CD4-positive, alpha-beta T cell treated with Interferon gamma for 1 hour (primary cell): ENCODE measurements at regions not wholly inside any gene's neighbourhood (a gene's known extent, or its start where the extent isn't known, plus 50 kb on each side); places are given as distances from the start of the nearest gene placed in this dataset.
"Not testable (repeated sequence)": the region's sequence is repeated elsewhere in the genome, so short reads cannot be mapped to it uniquely, and the experiment has no call there.

ENCODE experiments used
- DNase-seq: peaks from one replicate; pipeline ENCODE4 v3.0.0-alpha.2; 2020

DNA sequence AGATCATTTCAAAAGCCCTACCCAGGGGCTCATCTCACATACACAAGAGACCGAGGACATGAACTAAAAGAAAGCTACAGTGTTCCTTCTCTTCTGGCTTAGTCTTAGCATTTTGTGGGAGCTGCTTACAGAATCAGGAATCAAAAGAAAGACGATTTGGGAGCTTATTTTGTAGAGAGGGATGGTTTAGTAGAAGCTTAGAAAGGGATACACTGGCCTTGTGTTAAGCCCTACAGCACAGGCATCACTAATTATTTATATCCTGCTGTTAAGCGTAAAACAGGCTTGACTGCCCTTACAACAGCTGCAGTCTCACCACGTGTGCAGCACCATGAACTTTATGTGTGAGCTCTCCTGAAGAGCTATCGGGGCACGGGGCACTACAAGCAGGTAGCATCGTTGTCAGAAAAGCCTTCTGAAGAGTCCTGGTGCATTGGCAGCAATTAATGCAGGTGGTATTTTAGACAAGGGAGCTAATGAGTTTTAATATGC, 798.3 kb downstream of the NXPH1 start:
- DNase-seq: no peak

DNA sequence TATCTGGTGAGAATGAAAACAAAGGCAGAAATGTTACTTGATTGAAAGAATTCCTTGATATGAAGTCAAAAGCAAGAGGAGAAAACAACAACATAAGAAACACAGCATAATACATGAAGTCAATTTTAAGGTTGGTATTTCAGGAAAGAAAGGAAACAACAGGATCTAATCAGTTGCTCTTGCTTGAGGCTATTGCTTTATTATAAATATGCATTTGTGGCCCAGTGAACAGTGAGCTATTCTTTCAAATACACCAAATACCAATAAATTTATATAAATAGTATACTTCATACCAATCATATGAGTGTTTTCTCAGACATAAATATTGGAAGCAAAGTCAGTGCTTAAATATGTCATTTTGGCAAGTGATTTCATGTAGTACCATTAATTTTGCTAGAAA, 806.6 kb downstream of the NXPH1 start:
- DNase-seq: no peak

DNA sequence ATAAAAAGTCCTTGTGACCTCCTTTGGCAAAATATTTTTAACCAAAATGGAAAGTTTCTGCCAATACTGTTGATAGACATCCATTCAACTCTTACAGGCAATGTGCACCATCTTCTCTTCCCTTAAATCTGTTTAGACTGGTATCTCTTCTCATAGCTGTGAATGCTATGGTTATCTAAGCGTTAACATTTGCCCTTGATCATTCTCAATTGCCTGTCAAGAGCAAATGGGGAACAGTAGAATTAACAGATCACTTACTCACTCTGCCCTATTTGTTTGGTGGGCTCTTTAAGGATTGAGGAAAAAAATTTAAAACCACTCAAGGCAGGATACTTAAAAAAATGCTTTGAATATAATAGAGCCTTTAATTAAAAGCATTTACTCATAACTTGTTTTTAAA, 808.4 kb downstream of the NXPH1 start:
- DNase-seq: no peak

DNA sequence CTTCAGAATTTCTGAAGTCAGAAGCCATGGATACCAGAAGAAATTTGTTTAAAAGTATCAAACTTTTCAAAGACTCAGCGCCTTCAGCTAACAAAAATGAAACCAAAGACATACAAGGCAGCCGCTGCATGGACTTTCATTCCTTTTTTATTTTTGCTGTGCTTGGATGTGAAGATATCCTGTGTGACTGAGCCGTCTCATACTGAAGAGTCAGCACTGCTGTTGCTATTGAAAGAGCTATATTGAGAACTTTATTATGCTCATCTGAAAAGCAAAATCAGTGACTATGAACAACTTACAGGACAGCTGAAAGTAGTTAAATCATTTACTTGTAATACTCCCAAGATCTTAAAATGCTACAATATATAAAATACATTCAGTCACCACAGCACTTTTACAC, 809.2 kb downstream of the NXPH1 start:
- no peak for DNase-seq

DNA sequence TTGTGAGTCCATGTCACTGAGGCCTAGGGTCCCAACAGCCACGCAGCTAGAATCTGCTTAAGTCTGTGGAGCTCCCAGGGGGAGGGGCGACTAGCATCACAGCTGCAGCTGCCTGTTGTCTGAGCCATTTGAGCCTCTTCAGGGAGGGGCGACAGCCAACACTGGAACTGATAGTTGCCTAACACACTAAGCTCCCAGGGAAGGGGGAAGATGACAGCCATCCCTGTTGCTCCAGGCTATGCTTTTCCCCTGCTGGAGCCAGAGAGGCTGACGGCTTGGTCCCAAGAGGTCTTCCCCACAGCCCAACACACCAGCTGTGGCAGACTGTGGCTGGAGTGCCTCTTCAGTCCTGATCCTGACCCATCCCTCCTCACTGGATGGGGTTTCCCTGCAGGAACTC, 817.5 kb downstream of the NXPH1 start:
- DNase-seq: no peak

DNA sequence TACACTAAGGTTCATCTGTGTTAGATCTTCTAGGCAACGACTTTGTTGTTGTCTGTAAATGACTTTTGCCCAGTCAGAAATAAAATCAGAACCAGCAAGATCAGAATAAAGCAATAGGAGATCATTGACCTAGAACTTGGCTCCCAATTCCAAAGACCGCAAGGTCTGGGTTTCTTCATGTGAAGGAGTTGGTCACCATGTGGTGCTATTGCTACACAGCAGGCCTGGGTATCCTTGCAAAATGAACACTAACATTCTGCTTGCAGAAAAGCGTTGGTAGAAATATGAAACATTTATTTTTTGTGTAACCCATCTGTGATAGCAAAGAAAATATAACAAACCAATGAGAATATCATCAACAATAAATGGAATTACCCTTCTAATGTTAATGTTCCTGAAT, 831.0 kb downstream of the NXPH1 start:
- DNase-seq: no peak

DNA sequence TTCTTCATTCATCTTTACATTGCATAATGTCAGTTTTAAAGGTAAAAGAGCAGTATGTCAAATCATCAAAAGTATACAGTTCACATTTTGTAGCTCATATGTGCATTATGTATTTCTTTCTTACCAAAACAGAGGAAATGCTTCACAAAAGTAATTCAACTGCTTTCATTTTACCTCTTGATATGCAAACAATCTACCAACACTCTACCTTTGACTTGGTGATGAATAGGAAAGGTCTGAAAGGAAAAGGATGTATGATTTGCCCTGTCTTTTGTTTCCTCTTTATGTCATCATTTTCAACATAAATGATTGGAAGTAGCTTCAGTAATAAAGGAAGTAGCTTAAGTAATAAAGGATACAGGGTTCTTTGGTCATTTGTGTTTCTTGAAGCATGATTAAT, 846.7 kb downstream of the NXPH1 start:
- no peak for DNase-seq

GRCh38 chr7:9283246-9283645, 849.8 kb downstream of the NXPH1 start:
- no peak for DNase-seq

DNA sequence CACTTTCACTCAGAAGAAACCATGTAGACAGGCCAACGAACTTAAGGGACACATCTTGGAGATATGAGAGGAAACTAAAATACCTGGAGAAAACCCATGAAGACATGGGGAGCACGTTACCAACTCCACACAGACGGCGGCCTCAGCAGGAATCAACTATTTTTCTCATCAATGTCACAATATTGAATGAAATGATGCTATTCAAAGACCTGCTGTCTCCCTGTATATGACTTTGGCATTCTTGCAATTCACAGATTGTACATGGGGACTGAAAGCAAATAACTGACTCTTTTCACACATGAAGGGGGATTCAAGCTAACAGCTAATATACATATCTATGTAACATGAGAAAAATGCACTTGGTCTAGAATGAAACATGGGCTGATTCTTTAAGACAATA, 869.0 kb downstream of the NXPH1 start:
- no peak for DNase-seq

DNA sequence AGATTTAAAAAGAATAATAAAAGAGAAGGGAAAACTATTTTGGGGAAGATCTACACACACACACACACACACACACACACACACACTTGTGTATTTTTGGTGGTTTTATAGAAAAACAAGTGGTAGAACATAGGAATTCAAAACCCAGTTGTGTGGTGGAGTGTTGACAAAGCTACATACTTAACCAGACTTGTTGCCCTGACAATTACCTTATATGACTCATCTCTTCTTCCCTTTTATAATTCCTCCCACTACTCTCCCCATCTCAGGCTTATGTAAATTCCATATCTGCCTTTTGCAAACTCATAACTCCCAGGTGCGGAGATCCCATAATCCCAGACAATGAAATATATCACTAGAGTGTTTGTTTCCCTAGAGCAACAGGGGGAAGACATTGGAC, 873.7 kb downstream of the NXPH1 start:
- DNase-seq: no peak

DNA sequence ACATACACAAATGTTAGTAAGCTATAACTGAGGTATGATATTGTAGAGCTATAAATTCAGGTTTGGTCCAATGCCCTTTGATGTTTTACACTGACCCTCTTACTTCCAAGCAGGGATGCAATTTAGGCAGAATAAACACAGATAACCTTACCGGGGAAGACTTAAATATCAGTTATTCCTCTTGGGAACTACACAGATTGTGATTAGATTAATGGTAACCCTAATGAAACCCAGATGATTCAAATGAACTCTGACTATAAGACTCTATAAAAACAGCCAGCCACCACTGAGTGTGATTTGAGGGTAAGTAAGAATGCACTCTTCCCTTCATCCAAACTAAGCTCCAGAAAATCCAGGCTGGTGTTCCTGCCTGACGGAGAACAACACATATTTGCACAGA, 891.1 kb downstream of the NXPH1 start:
- DNase-seq: no peak

DNA sequence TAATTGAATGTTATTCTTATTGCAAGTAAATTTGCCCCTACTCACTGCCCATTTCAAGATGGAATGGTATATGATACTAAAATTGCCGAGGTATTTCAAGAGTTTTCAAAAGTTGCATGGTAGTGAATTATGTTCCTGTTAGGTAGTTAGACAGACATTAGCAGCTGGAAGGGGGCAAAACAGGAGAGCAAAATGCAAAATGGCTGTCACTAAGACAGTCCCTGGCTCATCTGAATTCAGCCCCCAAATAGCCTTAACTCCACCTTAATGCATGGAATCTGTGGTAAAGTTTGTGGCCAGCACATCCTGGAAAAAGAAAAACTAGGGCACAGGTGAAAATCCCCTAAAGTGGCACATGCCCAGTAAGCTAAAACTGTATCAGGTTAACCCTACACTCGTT, 894.9 kb downstream of the NXPH1 start:
- no peak for DNase-seq

GRCh38 chr7:9349625-9350024, 916.2 kb downstream of the NXPH1 start:
- no peak for DNase-seq

- DNase-seq: no peak
Observed at GRCh38 chr7:9391221-9391620, 957.8 kb downstream of the NXPH1 start.

- DNase-seq: no peak
Observed at GRCh38 chr7:9391984-9392383, 958.6 kb downstream of the NXPH1 start.

- not testable (repeated sequence) for DNase-seq
Observed at GRCh38 chr7:9404386-9404785, 971.0 kb downstream of the NXPH1 start.

DNA sequence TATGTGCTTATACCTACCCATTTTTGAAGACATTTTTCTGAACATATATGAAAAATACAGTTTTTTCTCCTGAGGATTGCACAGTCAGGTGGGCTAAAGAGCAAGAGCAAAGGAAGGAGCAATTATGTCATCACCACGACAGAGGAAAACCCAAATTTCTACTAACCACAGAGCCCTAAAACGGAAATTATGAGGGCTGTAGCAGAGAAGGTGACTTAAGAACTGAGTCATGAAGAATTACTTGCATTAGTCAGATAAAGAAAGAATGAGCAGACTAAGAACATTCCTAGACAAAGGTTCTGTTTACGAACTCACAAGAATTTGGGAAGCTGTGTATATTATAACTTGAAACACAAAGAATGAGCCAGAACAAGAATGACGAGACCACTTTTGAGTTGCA, 974.4 kb downstream of the NXPH1 start:
- DNase-seq: no peak

DNA sequence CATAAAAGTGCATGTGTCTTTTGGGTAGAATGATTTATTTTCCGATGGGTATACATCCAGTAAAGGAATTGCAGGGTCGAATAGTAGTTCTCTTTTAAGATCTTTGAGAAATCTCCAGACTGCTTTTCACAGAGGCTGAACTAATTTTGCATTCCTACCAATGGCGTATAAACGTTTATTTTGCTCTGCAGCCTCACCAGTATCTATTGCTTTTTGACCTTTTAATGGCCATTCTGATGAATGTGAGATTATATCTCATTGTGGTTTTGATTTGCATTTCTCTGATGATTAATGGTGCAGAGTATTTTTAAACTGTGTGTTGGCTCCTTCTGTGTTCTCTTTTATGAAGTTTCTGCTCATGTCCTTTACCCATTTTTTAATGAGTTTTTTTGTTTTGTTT, 1020.1 kb downstream of the NXPH1 start:
- no peak for DNase-seq

- no peak for DNase-seq
Observed at GRCh38 chr7:9488555-9488954, 1055.1 kb downstream of the NXPH1 start.

GRCh38 chr7:9498303-9498702, 1064.9 kb downstream of the NXPH1 start:
- DNase-seq: no peak

- DNase-seq: no peak
Observed at GRCh38 chr7:9502269-9502668, 1068.9 kb downstream of the NXPH1 start.

DNA sequence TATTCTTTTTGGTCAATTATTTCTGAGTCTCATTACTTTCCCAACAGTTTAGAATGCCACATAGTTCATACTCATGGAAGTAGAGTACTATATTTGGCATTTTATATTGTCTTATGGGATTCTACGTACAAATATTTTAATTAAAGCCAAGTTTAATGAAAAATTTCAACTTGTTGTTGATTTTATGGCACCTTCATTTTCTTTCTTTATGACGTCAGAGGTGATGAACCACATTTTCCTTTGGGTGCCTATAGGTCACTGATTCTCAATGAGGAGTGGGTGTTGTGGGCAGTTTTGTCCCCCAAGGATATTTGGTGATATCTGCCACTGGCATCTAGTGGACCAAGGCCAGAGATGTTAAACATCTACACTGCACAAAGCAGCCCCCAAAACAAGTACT, 1071.3 kb downstream of the NXPH1 start:
- no peak for DNase-seq

DNA sequence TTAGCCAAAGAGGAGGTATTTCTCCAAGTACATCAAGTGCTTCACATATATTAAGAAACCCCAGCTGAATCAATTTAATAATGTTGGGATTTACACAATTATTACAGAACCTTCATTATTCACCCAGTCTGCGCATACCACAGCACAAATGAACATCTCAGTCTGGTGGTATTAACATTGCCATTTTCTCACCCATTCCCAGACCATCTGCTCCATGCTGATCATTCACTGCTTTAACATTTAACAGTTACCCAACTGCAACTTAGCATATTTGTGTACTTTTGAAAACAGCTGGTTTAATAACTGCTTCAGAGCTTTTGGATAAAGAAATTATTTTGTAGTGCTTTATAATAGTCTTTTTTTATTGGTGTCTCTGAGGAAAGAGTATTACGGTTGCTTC, 1072.1 kb downstream of the NXPH1 start:
- DNase-seq: no peak

DNA sequence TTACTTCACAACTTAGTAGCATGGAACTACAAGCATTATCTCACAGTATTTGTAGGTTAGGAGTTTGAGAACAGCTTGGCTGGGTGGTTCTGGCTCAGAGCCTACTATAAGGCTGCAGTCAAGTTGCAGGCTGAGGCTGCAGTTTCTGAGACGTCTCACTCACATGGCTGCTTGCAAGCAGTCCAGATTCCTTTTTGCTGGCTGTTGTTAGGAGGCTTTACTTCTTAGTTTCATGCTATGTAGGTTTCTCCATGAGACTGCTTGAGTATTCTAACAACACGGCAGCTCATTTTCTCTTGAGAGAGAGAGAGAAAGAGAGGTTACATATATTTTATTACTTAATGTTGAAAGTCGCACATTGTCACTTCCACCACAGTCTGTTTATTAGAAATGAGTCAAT, 1073.9 kb downstream of the NXPH1 start:
- DNase-seq: no peak

DNA sequence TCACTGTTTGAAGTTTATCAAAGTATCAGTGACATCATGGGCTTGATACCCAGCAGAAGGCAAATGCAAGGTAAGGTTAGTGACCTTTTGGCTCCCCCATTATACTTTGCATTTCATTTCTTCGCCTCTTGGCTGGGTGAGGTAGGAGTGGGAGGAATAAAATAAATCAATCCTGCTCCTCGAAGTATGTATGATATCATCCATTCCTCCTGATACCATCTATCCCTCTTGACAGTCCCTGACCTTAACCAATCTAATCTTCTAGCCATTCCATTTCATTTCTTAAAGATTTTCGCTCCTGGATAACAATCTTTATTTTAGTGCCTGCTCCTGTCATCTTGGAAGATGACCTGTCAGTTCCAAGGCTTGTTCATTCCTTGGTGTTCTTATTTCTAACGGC, 1083.3 kb downstream of the NXPH1 start:
- DNase-seq: no peak

GRCh38 chr7:9523579-9523978, 1090.2 kb downstream of the NXPH1 start:
- no peak for DNase-seq
